ENCODE measurements at regions not wholly inside any gene's neighbourhood (a gene's known extent, or its start where the extent isn't known, plus 50 kb on each side); places are given as distances from the start of the nearest gene placed in this dataset.

- TF ChIP-seq POLR2A (IDR thresholded peaks at IDR 0.05) (no peak), EP300 (IDR thresholded peaks at IDR 0.05) (no peak), CTCF (IDR thresholded peaks at IDR 0.05) (no peak)
- Histone ChIP-seq H3K4me1 (peaks cover 0 to 3% (median 0%) of the 10 kb centered on the region in 4 donors), H3K36me3 (no peaks in the 10 kb centered on the region), H3K27ac (peak overlapping the region in 1 of 4 donors; percentile 5), H3K9me3 (no peaks in the 10 kb centered on the region), H3K27me3 (no peaks in the 10 kb centered on the region), H3K4me3 (no peak overlapping the region)
- no peak for DNase-seq (ENCODE audit: low spot score in 2 of 2)
- 51 to 55% methylated on average over 6 of the region's 6 CpGs for WGBS, 2 donors
These were observed 53.2 kb upstream of the RAB27B start for GRCh38 chr18:54774981-54775665.

GRCh38 chr18:54775686-54776085, 52.6 kb upstream of the RAB27B start:
- TF ChIP-seq EP300 (IDR thresholded peaks at IDR 0.05) (no peak), CTCF (IDR thresholded peaks at IDR 0.05) (no peak), POLR2A (IDR thresholded peaks at IDR 0.05) (no peak)
- Histone ChIP-seq H3K36me3 (no peaks in the 10 kb centered on the region), H3K4me3 (no peak overlapping the region), H3K27me3 (no peaks in the 10 kb centered on the region), H3K27ac (peak overlapping the region in 1 of 4 donors; percentile 5), H3K9me3 (no peaks in the 10 kb centered on the region), H3K4me1 (peaks cover 0 to 3% (median 0%) of the 10 kb centered on the region in 4 donors)
- DNase-seq (ENCODE audit: low spot score in 2 of 2) = no peak
- WGBS, 2 donors = 87 to 89% methylated on average over 3 of the region's 3 CpGs

- H3K27ac ChIP-seq = peak overlapping the region in 1 of 4 donors; percentile 56
- H3K9me3 ChIP-seq = no peaks in the 10 kb centered on the region
- no peaks in the 10 kb centered on the region for H3K36me3 ChIP-seq
- TF ChIP-seq EP300 (IDR thresholded peaks at IDR 0.05) (peak in 1 of 2 donors; percentile 9), CTCF (IDR thresholded peaks at IDR 0.05) (no peak)
- H3K4me1 ChIP-seq = peaks cover 0 to 3% (median 0%) of the 10 kb centered on the region in 4 donors
- peak in 1 of 2 donors; percentile 25 for DNase-seq (ENCODE audit: low spot score in 2 of 2)
- 85% methylated on average over 8 of the region's 8 CpGs for WGBS, 2 donors
- no peaks in the 10 kb centered on the region for H3K27me3 ChIP-seq
- H3K4me3 ChIP-seq = no peak overlapping the region
These were observed 51.8 kb upstream of the RAB27B start for GRCh38 chr18:54776282-54776977.

- Histone ChIP-seq H3K27me3 (no peaks in the 10 kb centered on the region), H3K36me3 (no peaks in the 10 kb centered on the region), H3K27ac (no peak overlapping the region), H3K4me1 (peaks cover 0 to 3% (median 0%) of the 10 kb centered on the region in 4 donors), H3K9me3 (no peaks in the 10 kb centered on the region), H3K4me3 (no peak overlapping the region)
- WGBS, 2 donors = 94 to 96% methylated on average over 1 of the region's 1 CpG
- TF ChIP-seq CTCF (IDR thresholded peaks at IDR 0.05) (no peak), POLR2A (IDR thresholded peaks at IDR 0.05) (no peak), EP300 (IDR thresholded peaks at IDR 0.05) (no peak)
- DNase-seq (ENCODE audit: low spot score in 2 of 2) = no peak
These were observed 51.0 kb upstream of the RAB27B start for GRCh38 chr18:54777118-54777791.

GRCh38 chr18:54777989-54778388, 50.3 kb upstream of the RAB27B start:
- H3K36me3 ChIP-seq = no peaks in the 10 kb centered on the region
- WGBS, 2 donors = 71 to 72% methylated on average over 4 of the region's 4 CpGs
- no peaks in the 10 kb centered on the region for H3K27me3 ChIP-seq
- H3K9me3 ChIP-seq = no peaks in the 10 kb centered on the region
- H3K4me1 ChIP-seq = peaks cover 0 to 3% (median 0%) of the 10 kb centered on the region in 4 donors
- no peak overlapping the region for H3K4me3 ChIP-seq
- no peak for DNase-seq (ENCODE audit: low spot score in 2 of 2)
- no peak for TF ChIP-seq EP300 (IDR thresholded peaks at IDR 0.05)
- TF ChIP-seq POLR2A (IDR thresholded peaks at IDR 0.05) = no peak
- TF ChIP-seq CTCF (IDR thresholded peaks at IDR 0.05) = no peak
- no peak overlapping the region for H3K27ac ChIP-seq

Measured in tibial nerve (tissue), 4 donors.